Activated effector memory CD4-positive, alpha-beta T cell treated with Interleukin-2 at 50 U/mL for 16 hours (primary cell): ENCODE measurements at regions not wholly inside any gene's neighbourhood (a gene's known extent, or its start where the extent isn't known, plus 50 kb on each side); places are given as distances from the start of the nearest gene placed in this dataset.
"Not testable (repeated sequence)": the region's sequence is repeated elsewhere in the genome, so short reads cannot be mapped to it uniquely, and the experiment has no call there.

Experiments used
- DNase-seq: peaks from one replicate; pipeline ENCODE4 v3.0.0-alpha.2; 2020

DNA sequence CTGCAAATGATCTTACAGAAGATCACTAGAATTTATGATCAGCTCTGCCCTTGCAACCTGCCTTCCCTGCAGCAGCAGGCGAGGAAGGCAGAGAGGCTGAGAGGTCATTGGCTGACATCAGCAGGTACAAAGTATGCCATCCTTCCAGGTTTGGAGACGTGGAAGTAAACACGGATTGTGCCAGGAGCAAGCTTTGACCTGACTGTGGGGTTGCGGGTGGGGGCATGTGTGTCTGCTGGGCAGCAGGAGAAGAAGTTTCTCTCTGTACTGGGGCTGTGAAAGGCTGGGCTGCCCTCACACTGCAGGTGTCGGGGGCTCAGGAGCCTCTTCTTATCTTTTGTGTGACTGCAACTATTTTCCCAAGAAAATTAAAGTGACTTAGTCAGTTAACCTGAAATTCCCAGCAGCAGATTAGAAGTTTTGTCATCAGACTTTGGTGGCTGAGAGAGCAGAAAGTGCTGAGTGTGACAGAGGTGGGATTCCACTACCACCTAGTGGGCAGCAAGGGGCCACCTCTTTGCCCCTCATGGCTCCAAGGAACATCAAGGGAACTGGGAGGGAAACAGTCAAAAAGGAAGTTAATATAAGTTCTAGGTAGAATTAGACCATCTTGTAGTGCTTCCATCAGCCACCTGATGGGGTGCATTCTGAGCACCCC is 565.9 kb downstream of the ETS1 start:
- DNase-seq, result no peak

DNA sequence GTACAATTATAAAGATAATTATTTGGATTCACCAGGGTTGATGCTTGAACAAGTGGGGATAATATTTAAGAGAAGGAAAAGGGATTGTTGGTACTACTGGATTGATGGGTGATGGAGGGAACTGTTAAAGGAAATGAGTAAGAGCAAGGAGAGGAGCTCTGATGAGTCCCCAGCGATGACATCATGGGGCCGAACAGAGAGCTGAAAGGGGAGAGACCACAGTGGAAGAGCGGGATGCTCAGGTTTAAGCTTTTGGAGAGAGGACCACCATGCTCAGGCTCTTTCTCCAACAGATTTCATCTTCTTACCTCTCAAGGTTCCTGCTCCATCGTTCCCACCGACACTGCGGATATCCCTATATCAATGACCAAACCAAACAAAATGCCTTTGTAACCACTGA is 568.7 kb downstream of the ETS1 start:
- no peak for DNase-seq

- no peak for DNase-seq
Observed at GRCh38 chr11:128005562-128005961, 581.8 kb downstream of the ETS1 start.

DNA sequence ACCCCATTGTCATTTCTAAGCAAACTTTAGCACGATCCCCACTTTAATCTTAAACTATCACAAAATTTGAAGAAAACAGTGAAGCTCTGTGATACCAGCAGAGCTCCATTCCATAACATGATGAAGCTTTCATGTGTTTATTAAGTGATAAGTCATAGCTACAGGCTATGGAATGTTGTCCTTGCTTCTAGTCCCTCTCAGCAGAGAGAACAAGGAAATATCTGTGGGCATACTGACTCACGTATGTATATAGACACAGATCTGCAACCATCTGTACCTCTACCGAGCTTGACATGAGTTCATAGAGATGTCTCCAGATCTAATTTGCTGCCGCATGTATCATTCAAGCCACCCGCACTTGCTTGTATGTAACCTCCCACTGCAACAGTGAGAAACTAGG is 588.9 kb downstream of the ETS1 start:
- no peak for DNase-seq

DNA sequence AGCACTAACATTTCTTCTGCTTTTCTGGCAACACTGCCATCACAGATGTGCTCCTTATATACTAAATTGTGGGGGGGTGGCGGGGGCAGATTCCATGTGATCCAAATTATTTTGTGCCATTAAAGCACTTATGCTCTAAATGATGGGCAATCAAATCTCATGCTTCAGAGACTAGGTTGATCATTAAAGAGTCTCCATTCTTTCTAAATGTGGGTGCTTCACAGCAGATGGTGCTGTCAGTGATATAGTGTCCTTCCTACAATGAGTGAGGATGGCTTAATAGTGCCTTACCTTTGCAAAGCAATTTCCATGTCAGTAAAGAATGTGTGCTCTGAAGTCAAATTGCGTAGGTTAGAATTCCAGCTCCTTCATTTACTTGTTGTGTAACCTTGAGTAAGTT is 589.8 kb downstream of the ETS1 start:
- no peak for DNase-seq

DNA sequence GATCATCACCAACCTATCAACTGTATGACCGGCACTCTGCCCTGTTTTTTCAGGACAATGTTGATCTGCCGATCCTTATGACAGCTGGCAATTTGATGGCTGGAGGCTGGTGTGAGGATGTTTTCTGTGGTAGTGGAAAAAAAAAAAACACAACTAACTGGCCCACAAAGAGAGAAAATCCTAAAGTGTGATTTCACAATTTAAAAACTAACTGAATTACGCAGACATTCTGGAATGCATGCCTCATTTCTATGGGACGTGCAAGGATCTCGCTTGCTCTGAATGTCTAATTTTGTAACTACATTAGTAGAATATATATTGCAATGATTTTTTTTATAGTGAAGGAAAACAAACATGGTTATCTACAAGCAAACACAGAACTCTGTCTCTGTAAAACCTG is 590.5 kb downstream of the ETS1 start:
- DNase-seq, result no peak

DNA sequence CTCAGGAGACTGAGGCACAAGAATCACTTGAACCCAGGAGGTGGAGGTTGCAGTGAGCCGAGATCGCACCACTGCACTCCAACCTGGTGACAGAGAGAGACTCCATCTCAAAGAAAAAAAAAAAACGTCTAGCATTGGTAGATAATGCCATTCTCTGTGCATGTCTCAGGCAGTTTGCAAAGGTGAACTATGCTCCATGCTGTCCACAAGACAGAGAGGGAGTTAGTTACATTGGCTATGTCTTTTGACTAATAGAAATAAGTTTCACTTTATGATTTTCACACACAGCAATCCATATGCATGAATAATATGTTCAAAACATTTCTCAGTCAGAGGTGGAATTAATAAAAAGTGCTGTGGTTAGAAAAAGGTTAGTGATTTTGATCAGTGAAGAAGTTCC is 591.4 kb downstream of the ETS1 start:
- DNase-seq, result no peak

DNA sequence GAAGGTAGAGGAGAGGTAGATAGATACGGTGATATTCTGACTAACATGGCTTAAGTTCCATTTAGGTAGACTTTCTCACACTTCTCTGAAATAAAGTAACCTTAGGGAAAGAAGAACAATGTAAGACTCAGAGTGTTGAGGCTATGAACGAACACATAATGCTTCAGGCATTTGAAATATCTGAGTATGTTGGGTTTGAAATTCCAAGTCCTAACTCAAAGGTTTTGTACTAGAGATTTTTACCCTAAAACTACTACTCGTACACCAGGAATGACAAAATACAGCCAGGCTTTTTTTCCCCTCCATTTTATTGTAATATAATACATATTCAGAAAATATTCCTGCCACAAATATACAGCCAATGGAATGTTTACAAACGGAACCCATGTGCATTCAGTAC is 592.6 kb downstream of the ETS1 start:
- no peak for DNase-seq

- no peak for DNase-seq
Observed at GRCh38 chr11:127993788-127994187, 593.6 kb downstream of the ETS1 start.

- no peak for DNase-seq
Observed at GRCh38 chr11:127993281-127993680, 594.1 kb downstream of the ETS1 start.

- DNase-seq, result no peak
Observed at GRCh38 chr11:127986073-127986472, 601.3 kb downstream of the ETS1 start.

GRCh38 chr11:127972816-127973215 is 614.5 kb downstream of the ETS1 start:
- no peak for DNase-seq

DNA sequence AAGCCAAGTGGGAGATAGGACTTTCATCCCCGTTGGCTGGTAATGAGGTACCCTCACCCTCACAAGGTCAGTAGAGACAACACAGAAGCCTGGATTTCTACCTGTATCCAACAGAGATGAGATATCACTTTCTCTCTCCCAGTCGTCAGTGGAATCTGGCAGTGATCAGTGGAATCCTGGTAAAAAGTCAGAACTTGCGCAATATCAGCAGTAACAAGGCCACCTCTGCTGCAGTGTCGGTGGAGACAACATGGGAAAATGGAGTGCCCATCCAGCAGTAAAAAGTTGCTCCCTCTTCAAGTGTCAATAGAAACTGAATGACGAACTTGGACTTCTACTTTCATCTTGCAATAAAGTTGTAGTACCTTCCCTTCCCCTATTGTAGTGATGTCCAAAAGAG is 615.9 kb downstream of the ETS1 start:
- DNase-seq, result no peak

GRCh38 chr11:127966821-127967220 is 620.5 kb downstream of the ETS1 start:
- no peak for DNase-seq

- no peak for DNase-seq
Observed at GRCh38 chr11:127965939-127966668, 621.3 kb downstream of the ETS1 start.

DNA sequence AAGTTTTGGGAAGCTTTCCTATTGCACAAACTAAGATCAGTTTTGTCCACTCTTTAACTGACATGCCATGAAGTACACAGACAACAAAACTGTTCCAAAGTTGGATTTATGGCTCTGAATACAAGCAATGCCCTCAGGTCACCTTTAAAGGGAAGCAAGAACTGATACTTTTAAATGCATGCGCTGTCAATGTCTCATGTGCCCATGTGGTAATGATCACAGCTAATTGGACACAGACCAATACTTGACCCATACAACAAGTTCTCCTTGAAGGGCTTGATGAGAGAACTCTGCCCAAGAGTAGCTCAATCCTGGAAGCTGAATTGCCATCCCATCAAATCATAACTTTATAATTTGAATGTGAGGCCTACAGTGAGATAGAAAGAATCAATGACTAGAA is 624.9 kb downstream of the ETS1 start:
- no peak for DNase-seq

DNA sequence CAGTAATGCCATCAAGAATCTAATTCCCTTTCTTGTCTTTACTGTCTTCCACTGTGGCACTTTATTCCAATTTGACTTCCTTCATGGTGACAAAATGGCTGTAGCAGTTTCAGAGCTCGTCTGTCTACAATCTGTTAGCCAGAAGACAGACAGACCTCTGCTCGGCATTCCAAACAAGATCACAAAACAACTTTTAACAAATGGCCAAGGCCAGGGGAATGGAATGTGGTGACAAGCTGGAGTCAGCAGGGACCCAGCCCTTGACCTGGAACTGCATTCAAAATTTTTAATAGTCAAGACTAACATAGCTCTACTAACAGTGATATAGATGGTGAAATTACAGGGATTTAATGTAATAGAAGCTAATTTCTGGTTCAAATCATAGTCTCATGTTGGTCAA is 637.2 kb downstream of the ETS1 start:
- no peak for DNase-seq

DNA sequence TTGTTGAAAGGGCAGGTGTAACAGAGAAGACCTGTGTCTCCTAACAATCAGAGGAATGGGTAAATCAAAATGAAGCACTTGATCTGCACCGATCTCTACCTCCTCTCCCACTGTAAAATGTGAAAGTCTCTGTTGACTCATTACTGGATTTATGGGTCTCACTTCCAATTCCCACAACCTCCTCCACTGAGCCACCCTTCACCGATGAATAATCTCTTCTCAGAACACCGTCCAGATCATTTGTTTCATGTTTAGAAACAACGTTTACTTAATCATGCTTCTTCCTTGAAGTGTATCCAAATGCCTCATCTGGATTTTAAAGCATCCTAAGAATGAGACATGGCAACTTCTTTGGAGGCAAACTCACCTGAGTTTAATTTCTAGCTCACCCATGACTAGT is 643.6 kb downstream of the ETS1 start:
- no peak for DNase-seq

GRCh38 chr11:127943152-127943551 is 644.2 kb downstream of the ETS1 start:
- DNase-seq, result no peak

DNA sequence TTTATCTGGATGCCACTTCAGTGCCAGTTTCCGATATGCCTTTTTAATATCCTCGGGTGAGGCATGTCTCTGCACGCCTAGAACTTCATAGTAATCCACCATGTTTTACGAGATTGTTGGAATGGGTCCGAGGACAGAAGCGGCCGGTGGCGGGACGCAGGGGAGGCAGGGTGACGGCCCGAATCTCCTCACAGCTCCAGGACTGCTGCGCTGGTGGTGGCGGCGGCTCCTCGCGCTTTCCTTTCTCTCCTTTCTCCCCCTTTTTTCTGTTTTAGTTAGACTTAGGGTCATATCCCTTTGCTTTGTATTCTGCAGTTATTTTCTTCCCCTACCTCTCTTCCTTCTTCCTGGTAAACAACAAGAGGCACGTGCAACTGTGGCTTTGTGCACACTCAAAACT is 645.8 kb downstream of the ETS1 start:
- DNase-seq, result not testable (repeated sequence)

GRCh38 chr11:127939000-127939399 is 648.4 kb downstream of the ETS1 start:
- no peak for DNase-seq

- DNase-seq, result no peak
Observed at GRCh38 chr11:127935081-127935480, 652.3 kb downstream of the ETS1 start.

DNA sequence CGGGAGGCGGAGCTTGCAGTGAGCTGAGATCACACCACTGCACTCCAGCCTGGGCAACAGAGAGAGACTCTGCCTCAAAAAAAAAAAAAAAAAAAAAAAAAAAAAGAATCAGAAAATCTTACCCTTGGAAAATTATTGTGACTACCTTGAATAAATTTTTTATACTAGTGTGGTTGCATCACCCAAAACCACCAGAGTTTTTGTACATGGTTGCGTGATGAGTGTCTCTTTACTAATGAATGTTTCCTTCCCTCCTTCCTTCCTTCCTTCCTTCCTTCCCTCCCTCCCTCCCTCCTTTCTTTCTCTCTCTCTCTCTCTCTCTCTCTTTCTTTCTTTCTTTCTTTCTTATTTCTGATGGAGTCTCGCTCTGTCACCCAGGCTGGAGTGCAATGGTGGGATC is 653.4 kb downstream of the ETS1 start:
- not testable (repeated sequence) for DNase-seq

GRCh38 chr11:127931803-127932202 is 655.6 kb downstream of the ETS1 start:
- no peak for DNase-seq

GRCh38 chr11:127926721-127927120 is 660.6 kb downstream of the ETS1 start:
- no peak for DNase-seq
